ENCODE measurements at regions not wholly inside any gene's neighbourhood (a gene's known extent, or its start where the extent isn't known, plus 50 kb on each side); places are given as distances from the start of the nearest gene placed in this dataset.

DNA sequence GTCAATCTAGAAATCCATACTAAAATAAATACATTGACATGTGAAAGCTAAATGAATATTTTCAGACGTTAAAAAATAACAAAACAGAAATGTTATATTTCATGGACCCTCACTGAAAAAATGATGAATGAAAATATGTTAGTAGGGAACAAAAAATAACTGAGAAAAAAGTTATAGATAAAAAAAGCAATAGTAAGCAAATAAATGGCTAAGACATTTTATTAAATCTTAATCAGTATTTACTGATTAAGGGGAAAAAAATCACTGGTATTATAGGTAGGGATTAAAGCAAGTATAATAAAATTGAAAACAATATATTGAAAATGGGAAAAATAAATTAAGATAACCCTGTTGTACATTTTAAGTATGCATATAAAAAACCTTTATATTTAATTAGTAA lies 468.1 kb upstream of the MANEA start:
- H2BK120ac ChIP-seq (ENCODE audit: low read depth, low read length) = no peak overlapping the region
- no peak overlapping the region for H2AFZ ChIP-seq (ENCODE audit: low read depth, low read length)
- no peak overlapping the region for H4K91ac ChIP-seq (ENCODE audit: low read length)
- DNase-seq = no peak
- H3K4ac ChIP-seq (ENCODE audit: low read depth in 1 of 2, low read length in 2 of 2) = no peak overlapping the region
- H3K9me3 ChIP-seq (ENCODE audit: control insufficient read depth, low read length) = no peaks in the 10 kb centered on the region
- no peaks in the 10 kb centered on the region for H3K4me1 ChIP-seq (ENCODE audit: control insufficient read depth, insufficient read depth, low read depth, low read length)
- no peak overlapping the region for H2BK12ac ChIP-seq (ENCODE audit: low read length in 2 of 2)
- no peaks in the 10 kb centered on the region for H3K36me3 ChIP-seq (ENCODE audit: control insufficient read depth in 1 of 2, insufficient read depth in 2 of 2, low read depth in 1 of 2, low read length in 2 of 2)
- no peak overlapping the region for H3K23ac ChIP-seq (ENCODE audit: low read length in 2 of 2)
- H2BK5ac ChIP-seq (ENCODE audit: low read depth, low read length, poor library complexity, severe bottlenecking) = no peak overlapping the region
- H3K18ac ChIP-seq (ENCODE audit: low read depth in 1 of 2, low read length in 2 of 2) = no peak overlapping the region
- no CpG with 5 or more reads among the region's 1 CpG for WGBS
- no peak overlapping the region for H2BK15ac ChIP-seq (ENCODE audit: low read depth, poor library complexity, severe bottlenecking)
- H2AK5ac ChIP-seq (ENCODE audit: low read length, severe bottlenecking) = no peak overlapping the region
- no peak overlapping the region for H3K4me3 ChIP-seq (ENCODE audit: insufficient read depth in 1 of 2, low read depth in 1 of 2, low read length in 2 of 2)
- no peaks in the 10 kb centered on the region for H3K79me1 ChIP-seq (replicated peaks; ENCODE audit: low read length, poor library complexity, severe bottlenecking)
- H3K27me3 ChIP-seq (ENCODE audit: control insufficient read depth in 1 of 2, insufficient read depth in 1 of 2, low read length in 2 of 2) = no peaks in the 10 kb centered on the region
- no peak overlapping the region for H3K9ac ChIP-seq (ENCODE audit: low read length)
- H3K14ac ChIP-seq (ENCODE audit: low read length in 2 of 2) = no peak overlapping the region
- no peak overlapping the region for H4K8ac ChIP-seq (ENCODE audit: low read length)
- H3K27ac ChIP-seq (ENCODE audit: low read length, poor library complexity, severe bottlenecking) = no peak overlapping the region
- no peak overlapping the region for H3K4me2 ChIP-seq (ENCODE audit: low read length, poor library complexity, severe bottlenecking)

GRCh38 chr6:95110767-95111166 lies 466.6 kb upstream of the MANEA start:
- H3K4me1 ChIP-seq (ENCODE audit: control insufficient read depth, insufficient read depth, low read depth, low read length) = no peaks in the 10 kb centered on the region
- no peak overlapping the region for H3K9ac ChIP-seq (ENCODE audit: low read length)
- no peaks in the 10 kb centered on the region for H3K79me1 ChIP-seq (replicated peaks; ENCODE audit: low read length, poor library complexity, severe bottlenecking)
- 85% methylated on average over 1 of the region's 1 CpG for WGBS
- no peak overlapping the region for H2BK5ac ChIP-seq (ENCODE audit: low read depth, low read length, poor library complexity, severe bottlenecking)
- no peak overlapping the region for H3K4me2 ChIP-seq (ENCODE audit: low read length, poor library complexity, severe bottlenecking)
- no peaks in the 10 kb centered on the region for H3K27me3 ChIP-seq (ENCODE audit: control insufficient read depth in 1 of 2, insufficient read depth in 1 of 2, low read length in 2 of 2)
- no peak overlapping the region for H2BK120ac ChIP-seq (ENCODE audit: low read depth, low read length)
- no peak overlapping the region for H4K91ac ChIP-seq (ENCODE audit: low read length)
- no peak overlapping the region for H2AK5ac ChIP-seq (ENCODE audit: low read length, severe bottlenecking)
- H4K8ac ChIP-seq (ENCODE audit: low read length) = no peak overlapping the region
- no peak for DNase-seq
- no peak overlapping the region for H2BK15ac ChIP-seq (ENCODE audit: low read depth, poor library complexity, severe bottlenecking)
- no peak overlapping the region for H3K4ac ChIP-seq (ENCODE audit: low read depth in 1 of 2, low read length in 2 of 2)
- no peak overlapping the region for H2BK12ac ChIP-seq (ENCODE audit: low read length in 2 of 2)
- no peaks in the 10 kb centered on the region for H3K36me3 ChIP-seq (ENCODE audit: control insufficient read depth in 1 of 2, insufficient read depth in 2 of 2, low read depth in 1 of 2, low read length in 2 of 2)
- H3K27ac ChIP-seq (ENCODE audit: low read length, poor library complexity, severe bottlenecking) = no peak overlapping the region
- no peaks in the 10 kb centered on the region for H3K9me3 ChIP-seq (ENCODE audit: control insufficient read depth, low read length)
- H3K23ac ChIP-seq (ENCODE audit: low read length in 2 of 2) = no peak overlapping the region
- H3K14ac ChIP-seq (ENCODE audit: low read length in 2 of 2) = no peak overlapping the region
- no peak overlapping the region for H3K18ac ChIP-seq (ENCODE audit: low read depth in 1 of 2, low read length in 2 of 2)
- H2AFZ ChIP-seq (ENCODE audit: low read depth, low read length) = no peak overlapping the region
- H3K4me3 ChIP-seq (ENCODE audit: insufficient read depth in 1 of 2, low read depth in 1 of 2, low read length in 2 of 2) = no peak overlapping the region

- Histone ChIP-seq H2BK120ac (ENCODE audit: low read depth, low read length) (no peak overlapping the region), H2AK5ac (ENCODE audit: low read length, severe bottlenecking) (no peak overlapping the region), H3K36me3 (ENCODE audit: control insufficient read depth in 1 of 2, insufficient read depth in 2 of 2, low read depth in 1 of 2, low read length in 2 of 2) (no peaks in the 10 kb centered on the region), H3K4me3 (ENCODE audit: insufficient read depth in 1 of 2, low read depth in 1 of 2, low read length in 2 of 2) (no peak overlapping the region), H3K18ac (ENCODE audit: low read depth in 1 of 2, low read length in 2 of 2) (no peak overlapping the region), H3K23ac (ENCODE audit: low read length in 2 of 2) (no peak overlapping the region), H2BK15ac (ENCODE audit: low read depth, poor library complexity, severe bottlenecking) (no peak overlapping the region), H2BK12ac (ENCODE audit: low read length in 2 of 2) (no peak overlapping the region), H3K9me3 (ENCODE audit: control insufficient read depth, low read length) (no peaks in the 10 kb centered on the region), H2AFZ (ENCODE audit: low read depth, low read length) (no peak overlapping the region), H3K27me3 (ENCODE audit: control insufficient read depth in 1 of 2, insufficient read depth in 1 of 2, low read length in 2 of 2) (no peaks in the 10 kb centered on the region), H4K91ac (ENCODE audit: low read length) (no peak overlapping the region), H3K4me2 (ENCODE audit: low read length, poor library complexity, severe bottlenecking) (no peak overlapping the region), H3K4me1 (ENCODE audit: control insufficient read depth, insufficient read depth, low read depth, low read length) (no peaks in the 10 kb centered on the region), H3K4ac (ENCODE audit: low read depth in 1 of 2, low read length in 2 of 2) (no peak overlapping the region), H3K79me1 (replicated peaks; ENCODE audit: low read length, poor library complexity, severe bottlenecking) (no peaks in the 10 kb centered on the region), H4K8ac (ENCODE audit: low read length) (no peak overlapping the region), H3K14ac (ENCODE audit: low read length in 2 of 2) (no peak overlapping the region), H2BK5ac (ENCODE audit: low read depth, low read length, poor library complexity, severe bottlenecking) (no peak overlapping the region), H3K9ac (ENCODE audit: low read length) (no peak overlapping the region), H3K27ac (ENCODE audit: low read length, poor library complexity, severe bottlenecking) (no peak overlapping the region)
- no peak for DNase-seq
Observed at GRCh38 chr6:95117236-95117635, 460.1 kb upstream of the MANEA start.

GRCh38 chr6:95119927-95120326 lies 457.4 kb upstream of the MANEA start:
- 80% methylated on average over 2 of the region's 3 CpGs for WGBS

More at GRCh38 chr6:95119927-95120326, 457.4 kb upstream of the MANEA start:
- H3K27ac ChIP-seq (ENCODE audit: low read length, poor library complexity, severe bottlenecking) = no peak overlapping the region
- no peak overlapping the region for H2AK5ac ChIP-seq (ENCODE audit: low read length, severe bottlenecking)
- H4K91ac ChIP-seq (ENCODE audit: low read length) = no peak overlapping the region
- H3K4me1 ChIP-seq (ENCODE audit: control insufficient read depth, insufficient read depth, low read depth, low read length) = no peaks in the 10 kb centered on the region
- no peak overlapping the region for H2AFZ ChIP-seq (ENCODE audit: low read depth, low read length)
- H3K27me3 ChIP-seq (ENCODE audit: control insufficient read depth in 1 of 2, insufficient read depth in 1 of 2, low read length in 2 of 2) = no peaks in the 10 kb centered on the region
- H3K18ac ChIP-seq (ENCODE audit: low read depth in 1 of 2, low read length in 2 of 2) = no peak overlapping the region
- no peak overlapping the region for H3K4me3 ChIP-seq (ENCODE audit: insufficient read depth in 1 of 2, low read depth in 1 of 2, low read length in 2 of 2)
- no peak overlapping the region for H4K8ac ChIP-seq (ENCODE audit: low read length)
- H3K4me2 ChIP-seq (ENCODE audit: low read length, poor library complexity, severe bottlenecking) = no peak overlapping the region
- no peak overlapping the region for H2BK120ac ChIP-seq (ENCODE audit: low read depth, low read length)
- H2BK5ac ChIP-seq (ENCODE audit: low read depth, low read length, poor library complexity, severe bottlenecking) = no peak overlapping the region
- no peak overlapping the region for H3K23ac ChIP-seq (ENCODE audit: low read length in 2 of 2)
- no peak overlapping the region for H3K4ac ChIP-seq (ENCODE audit: low read depth in 1 of 2, low read length in 2 of 2)
- H3K79me1 ChIP-seq (replicated peaks; ENCODE audit: low read length, poor library complexity, severe bottlenecking) = no peaks in the 10 kb centered on the region
- H3K9ac ChIP-seq (ENCODE audit: low read length) = no peak overlapping the region
- H3K14ac ChIP-seq (ENCODE audit: low read length in 2 of 2) = no peak overlapping the region
- H3K36me3 ChIP-seq (ENCODE audit: control insufficient read depth in 1 of 2, insufficient read depth in 2 of 2, low read depth in 1 of 2, low read length in 2 of 2) = no peaks in the 10 kb centered on the region
- no peak overlapping the region for H2BK12ac ChIP-seq (ENCODE audit: low read length in 2 of 2)
- H3K9me3 ChIP-seq (ENCODE audit: control insufficient read depth, low read length) = no peaks in the 10 kb centered on the region
- DNase-seq = no peak
- H2BK15ac ChIP-seq (ENCODE audit: low read depth, poor library complexity, severe bottlenecking) = no peak overlapping the region

Data from mesenchymal stem cell (in vitro differentiated cells and primary cell).